Body of pancreas (tissue), 4 donors: ENCODE measurements at regions not wholly inside any gene's neighbourhood (a gene's known extent, or its start where the extent isn't known, plus 50 kb on each side); places are given as distances from the start of the nearest gene placed in this dataset.

Source experiments
- CTCF ChIP-seq, 7 experiments: fragments of 450-650 bp in 4 of 7; fragments of 200-600 bp in 3 of 7; sonication (generic) in 3 of 7; IDR thresholded peaks; one replicate each; pipeline ENCODE4 v1.5.1; 2016 to 2019; ENCODE audit warnings: antibody characterized with exemption in 7 of 7
- POLR2A ChIP-seq, 3 donors: fragments of 450-650 bp; IDR thresholded peaks; one replicate each; pipeline ENCODE4 v1.6.1; 2016; ENCODE audit warnings: antibody characterized with exemption in 3 of 3, mild to moderate bottlenecking in 2 of 3

- TF ChIP-seq CTCF (IDR thresholded peaks at IDR 0.05): no peak
- TF ChIP-seq POLR2A (IDR thresholded peaks at IDR 0.05): no peak
These were observed 696.2 kb upstream of the COX7C start for GRCh38 chr5:85921590-85921989.
